ENCODE measurements at regions not wholly inside any gene's neighbourhood (a gene's known extent, or its start where the extent isn't known, plus 50 kb on each side); places are given as distances from the start of the nearest gene placed in this dataset.

DNA sequence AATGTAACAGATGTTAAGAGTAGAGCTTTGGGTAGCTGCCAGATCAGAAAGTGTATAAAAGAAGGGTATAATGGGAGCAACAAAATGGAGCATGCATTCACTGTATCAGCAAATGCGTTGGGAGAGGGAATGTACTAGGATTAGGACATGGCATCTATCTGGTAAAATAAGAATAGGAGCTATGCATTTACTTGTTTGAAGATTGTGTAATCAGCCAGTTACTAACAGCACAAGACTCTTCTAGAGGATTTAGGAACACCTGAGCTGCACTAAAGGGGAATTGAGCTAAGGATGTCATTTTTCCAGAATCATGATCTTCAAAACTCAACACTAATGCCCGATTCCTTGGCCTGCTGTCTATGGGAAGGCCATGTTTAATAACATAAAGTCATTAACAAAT, 394.2 kb upstream of the TNP1 start:
- no peak overlapping the region for H3K4me3 ChIP-seq
- no peak for DNase-seq
- H3K4me1 ChIP-seq = peaks cover 16% of the 10 kb centered on the region
- intact Hi-C loops (cut with DNase I; ENCODE audit: low total_unique reads) = no loop called here
- no peak overlapping the region for H3K27ac ChIP-seq
- no peaks in the 10 kb centered on the region for H3K9me3 ChIP-seq
- TF ChIP-seq, protein P1, sequence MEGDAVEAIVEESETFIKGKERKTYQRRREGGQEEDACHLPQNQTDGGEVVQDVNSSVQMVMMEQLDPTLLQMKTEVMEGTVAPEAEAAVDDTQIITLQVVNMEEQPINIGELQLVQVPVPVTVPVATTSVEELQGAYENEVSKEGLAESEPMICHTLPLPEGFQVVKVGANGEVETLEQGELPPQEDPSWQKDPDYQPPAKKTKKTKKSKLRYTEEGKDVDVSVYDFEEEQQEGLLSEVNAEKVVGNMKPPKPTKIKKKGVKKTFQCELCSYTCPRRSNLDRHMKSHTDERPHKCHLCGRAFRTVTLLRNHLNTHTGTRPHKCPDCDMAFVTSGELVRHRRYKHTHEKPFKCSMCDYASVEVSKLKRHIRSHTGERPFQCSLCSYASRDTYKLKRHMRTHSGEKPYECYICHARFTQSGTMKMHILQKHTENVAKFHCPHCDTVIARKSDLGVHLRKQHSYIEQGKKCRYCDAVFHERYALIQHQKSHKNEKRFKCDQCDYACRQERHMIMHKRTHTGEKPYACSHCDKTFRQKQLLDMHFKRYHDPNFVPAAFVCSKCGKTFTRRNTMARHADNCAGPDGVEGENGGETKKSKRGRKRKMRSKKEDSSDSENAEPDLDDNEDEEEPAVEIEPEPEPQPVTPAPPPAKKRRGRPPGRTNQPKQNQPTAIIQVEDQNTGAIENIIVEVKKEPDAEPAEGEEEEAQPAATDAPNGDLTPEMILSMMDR (IDR thresholded peaks at IDR 0.05) = no peak
- no peak for TF ChIP-seq POLR2A (IDR thresholded peaks at IDR 0.05)
- no peaks in the 10 kb centered on the region for H3K27me3 ChIP-seq
- no peaks in the 10 kb centered on the region for H3K36me3 ChIP-seq (ENCODE audit: low read depth, missing control alignments)
- WGBS, 2 donors = 82 to 89% methylated on average over 2 of the region's 2 CpGs

DNA sequence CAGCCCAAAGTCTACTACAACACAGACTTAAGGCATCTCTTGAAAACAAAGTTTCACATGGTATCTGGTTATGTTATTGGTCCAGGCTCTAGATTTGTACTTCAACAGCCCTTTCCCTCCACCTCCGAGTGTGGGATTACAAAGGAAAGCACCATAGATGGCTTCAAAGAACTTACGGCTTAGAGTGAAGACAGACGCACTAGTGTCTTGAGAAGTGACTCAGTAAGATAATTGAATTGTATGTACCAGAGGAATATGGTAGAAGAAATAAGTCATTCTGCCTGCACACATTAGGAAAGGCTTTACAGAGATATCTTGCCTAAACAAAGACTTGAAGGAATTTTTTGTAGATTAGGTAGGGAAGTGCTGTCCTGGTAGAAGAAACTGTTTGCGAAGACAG, 392.3 kb upstream of the TNP1 start:
- H3K27ac ChIP-seq = no peak overlapping the region
- WGBS, 2 donors = 94 to 95% methylated on average over 4 of the region's 4 CpGs
- H3K4me1 ChIP-seq = peaks cover 27% of the 10 kb centered on the region

DNA sequence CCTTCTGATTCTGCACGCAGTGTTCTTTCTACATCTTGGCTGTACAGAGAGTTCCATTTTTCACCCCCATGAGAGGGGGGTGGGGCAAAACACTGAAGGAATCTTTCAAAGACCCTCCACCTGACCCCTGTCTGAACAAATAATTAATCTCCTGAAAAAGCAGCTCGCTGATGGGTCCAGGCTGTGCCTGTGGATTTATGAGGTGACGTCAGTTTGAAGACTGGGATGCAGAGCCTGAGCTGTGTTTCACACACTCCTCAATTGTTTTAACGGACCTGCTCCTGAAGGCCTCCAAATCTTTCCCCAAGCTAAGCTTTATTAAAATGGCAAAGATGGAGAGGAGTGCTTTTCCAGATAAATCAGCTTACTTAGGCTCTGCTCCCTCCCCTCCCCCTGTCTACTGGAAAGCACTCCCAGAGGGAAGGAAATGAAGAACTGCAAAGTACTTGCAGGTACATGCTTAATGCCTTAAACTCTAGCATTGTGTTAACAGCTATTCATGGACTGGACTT, 390.2 kb upstream of the TNP1 start:
- no peaks in the 10 kb centered on the region for H3K9me3 ChIP-seq
- peaks cover 28% of the 10 kb centered on the region for H3K4me1 ChIP-seq
- no peak overlapping the region for H3K4me3 ChIP-seq
- peak; percentile 71 for DNase-seq
- intact Hi-C loops (cut with DNase I; ENCODE audit: low total_unique reads) = no loop called here
- H3K27me3 ChIP-seq = no peaks in the 10 kb centered on the region
- 43 to 48% methylated on average over 4 of the region's 4 CpGs for WGBS, 2 donors
- no peaks in the 10 kb centered on the region for H3K36me3 ChIP-seq (ENCODE audit: low read depth, missing control alignments)
- no peak for TF ChIP-seq POLR2A (IDR thresholded peaks at IDR 0.05)
- TF ChIP-seq, protein P1 (IDR thresholded peaks at IDR 0.05) = no peak
- H3K27ac ChIP-seq = peak overlapping the region; percentile 55 to 82

More for the DNA sequence above, 392.3 kb upstream of the TNP1 start:
- Histone ChIP-seq H3K9me3 (no peaks in the 10 kb centered on the region), H3K36me3 (ENCODE audit: low read depth, missing control alignments) (no peaks in the 10 kb centered on the region), H3K4me3 (no peak overlapping the region), H3K27me3 (no peaks in the 10 kb centered on the region)
- intact Hi-C loops (cut with DNase I; ENCODE audit: low total_unique reads) = no loop called here
- TF ChIP-seq, protein P1 (IDR thresholded peaks at IDR 0.05) = no peak
- no peak for TF ChIP-seq POLR2A (IDR thresholded peaks at IDR 0.05)
- DNase-seq = no peak

DNA sequence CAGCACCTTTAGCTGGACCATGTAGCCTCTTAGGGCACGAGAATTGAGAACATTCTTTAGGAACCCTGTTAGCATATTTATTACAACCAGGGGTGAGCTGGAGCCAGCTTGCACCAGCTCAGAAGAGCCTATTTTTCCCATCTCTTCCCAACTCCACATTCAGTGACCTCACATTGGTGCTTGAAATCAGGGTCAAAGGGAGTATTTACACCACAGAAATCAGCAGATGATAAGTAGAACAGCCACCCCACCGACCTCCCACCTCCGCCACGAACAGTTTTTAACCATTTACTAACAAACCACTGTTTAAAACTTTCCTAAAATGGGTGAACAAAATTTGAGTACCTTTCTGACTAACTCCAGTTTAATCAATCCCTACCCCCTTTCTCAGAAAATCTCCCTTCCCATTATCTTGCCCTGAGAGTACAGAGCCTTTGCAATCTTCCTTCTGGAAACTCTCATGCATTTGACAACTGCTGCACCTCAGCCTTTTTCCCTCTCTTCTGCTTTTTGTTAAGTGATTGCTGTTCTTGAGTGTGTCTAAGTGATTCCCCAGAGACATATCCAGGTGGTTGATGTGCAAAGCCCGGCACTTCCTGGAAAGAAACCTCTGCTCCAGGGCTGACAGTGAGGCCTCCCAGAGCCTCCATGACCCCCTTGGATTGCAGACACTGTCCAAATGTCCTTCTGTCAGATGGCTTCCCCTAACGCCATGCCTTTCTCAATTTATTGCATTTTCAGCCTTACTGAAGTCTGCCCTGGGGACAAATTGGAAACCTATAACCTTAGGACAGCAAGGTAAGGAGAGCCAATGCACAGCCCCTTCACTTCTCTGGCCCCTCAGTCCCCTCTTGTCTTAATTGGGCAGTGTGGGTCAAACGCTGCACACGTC, 389.5 kb upstream of the TNP1 start:
- Histone ChIP-seq H3K4me1 (peaks cover 28% of the 10 kb centered on the region), H3K36me3 (ENCODE audit: low read depth, missing control alignments) (no peaks in the 10 kb centered on the region), H3K27ac (peak overlapping the region; percentile 55 to 82), H3K4me3 (no peak overlapping the region), H3K27me3 (no peaks in the 10 kb centered on the region), H3K9me3 (no peaks in the 10 kb centered on the region)
- intact Hi-C loops (cut with DNase I; ENCODE audit: low total_unique reads) = no loop called here
- DNase-seq = peak; percentile 52
- WGBS, 2 donors = 31 to 42% methylated on average over 8 of the region's 8 CpGs
- no peak for TF ChIP-seq POLR2A (IDR thresholded peaks at IDR 0.05)
- TF ChIP-seq, protein P1 (IDR thresholded peaks at IDR 0.05) = no peak

All from testis (tissue), 2 donors.